NOMO-1 (cell line): ENCODE measurements at regions not wholly inside any gene's neighbourhood (a gene's known extent, or its start where the extent isn't known, plus 50 kb on each side); places are given as distances from the start of the nearest gene placed in this dataset.
"Not testable (repeated sequence)": the region's sequence is repeated elsewhere in the genome, so short reads cannot be mapped to it uniquely, and the experiment has no call there.

Experiments used
- DNase-seq, 2 experiments: peaks; one replicate each; lab custom pipeline; 2025; ENCODE audit not compliant: unreplicated experiment in 2 of 2; lab: John Stamatoyannopoulos, UW

GRCh38 chr11:25486338-25486737 is 845.6 kb upstream of the ANO3 start:
- not testable (repeated sequence) for DNase-seq

GRCh38 chr11:25488176-25488575 is 843.8 kb upstream of the ANO3 start:
- DNase-seq: not testable (repeated sequence)

- not testable (repeated sequence) for DNase-seq
These were observed 830.5 kb upstream of the ANO3 start for GRCh38 chr11:25501426-25501825.

DNA sequence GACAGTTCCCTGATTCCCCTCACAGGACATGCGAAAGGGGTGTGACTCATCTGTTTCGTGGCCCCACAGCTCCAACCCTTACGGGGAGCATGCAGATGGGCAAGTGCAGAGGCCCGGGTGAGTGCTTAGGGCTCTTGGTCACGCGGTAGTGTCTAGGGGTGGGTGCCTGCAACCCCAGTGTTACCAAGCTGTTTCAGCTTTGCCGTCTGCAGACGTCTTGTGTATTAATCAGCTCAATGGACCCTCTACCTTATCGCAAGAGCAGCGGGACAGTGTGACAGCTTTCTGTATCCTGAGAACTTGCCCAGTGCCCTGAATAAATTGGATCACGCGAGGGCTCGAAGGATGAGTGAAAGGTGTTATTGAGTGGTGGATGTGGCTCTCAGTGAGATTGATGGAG is 816.4 kb upstream of the ANO3 start:
- no peak for DNase-seq

- no peak for DNase-seq
These were observed 811.5 kb upstream of the ANO3 start for GRCh38 chr11:25520459-25520858.

DNA sequence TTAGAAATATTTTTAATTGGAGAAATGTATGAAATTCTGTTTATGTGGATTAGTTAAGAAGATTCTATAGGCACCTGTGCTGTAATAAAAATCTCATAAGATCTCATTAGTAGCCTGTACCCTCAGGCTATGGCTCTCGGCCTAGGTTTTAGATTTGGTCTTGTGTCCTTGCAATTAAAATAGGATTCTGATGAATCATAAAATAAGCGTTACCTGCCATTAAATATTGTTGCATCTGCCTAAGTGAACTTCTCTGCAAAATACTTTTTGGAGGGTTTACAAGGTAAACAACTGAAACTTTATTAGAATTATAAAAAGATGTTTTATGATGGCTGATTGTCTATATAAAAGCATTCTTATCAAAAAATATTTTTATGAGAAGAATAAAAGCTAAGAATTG is 804.1 kb upstream of the ANO3 start:
- no peak for DNase-seq

DNA sequence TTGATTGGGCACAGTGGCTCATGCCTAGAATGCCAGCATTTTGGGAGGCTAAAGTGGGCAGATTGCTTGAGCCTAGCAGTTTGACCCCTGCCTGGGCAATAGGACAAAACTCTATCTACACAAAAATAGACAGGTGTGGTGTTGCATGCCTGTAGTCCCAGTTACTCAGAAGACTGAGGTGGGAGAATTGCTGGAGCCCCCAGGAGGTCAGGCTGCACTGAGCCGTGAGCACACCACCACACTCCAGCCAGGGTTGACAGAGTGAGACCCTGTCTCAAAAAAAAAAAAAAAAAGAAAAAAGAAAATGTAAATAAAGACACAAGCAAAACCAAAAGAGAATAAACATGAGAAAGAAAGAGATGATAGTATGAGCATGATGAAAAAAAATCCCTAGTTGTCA is 802.4 kb upstream of the ANO3 start:
- DNase-seq: no peak

DNA sequence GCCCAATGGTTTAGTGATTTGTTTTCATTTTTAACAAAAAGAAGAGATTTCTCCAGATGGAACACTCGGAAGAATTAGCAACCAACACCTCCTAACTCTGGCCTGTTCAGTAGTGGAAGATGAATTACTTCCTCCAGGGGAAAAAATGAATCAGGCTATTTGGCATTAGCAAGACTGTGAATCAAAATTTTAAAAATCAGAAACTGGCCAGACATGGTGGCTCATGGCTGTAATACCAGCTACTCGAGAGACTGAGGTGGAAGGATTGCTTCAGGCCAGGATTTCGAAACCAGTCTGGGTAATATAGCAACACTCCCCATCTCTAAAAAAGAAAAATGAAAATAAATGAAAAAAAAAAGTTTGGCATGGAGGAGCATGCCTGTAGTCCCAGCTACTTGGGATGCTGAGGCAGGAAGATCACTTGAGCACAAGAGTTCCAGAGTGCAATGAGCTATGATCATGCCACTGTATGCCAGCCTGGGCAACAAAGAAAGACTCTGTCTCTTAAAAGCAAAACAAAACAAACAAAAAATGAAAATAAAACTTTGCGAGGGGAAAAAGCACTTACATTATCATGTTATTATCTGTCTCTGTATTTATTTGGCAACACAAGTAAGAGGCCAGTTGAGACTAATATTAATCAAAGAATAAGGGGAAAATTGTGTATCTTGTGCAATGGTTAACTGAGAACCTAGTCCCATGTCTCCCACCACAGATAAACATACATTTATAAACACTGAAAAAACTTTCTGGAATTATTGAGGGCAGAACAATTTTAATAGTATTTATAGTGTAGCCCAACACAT is 796.3 kb upstream of the ANO3 start:
- DNase-seq: peak in 1 of 2 experiments; percentile 5

DNA sequence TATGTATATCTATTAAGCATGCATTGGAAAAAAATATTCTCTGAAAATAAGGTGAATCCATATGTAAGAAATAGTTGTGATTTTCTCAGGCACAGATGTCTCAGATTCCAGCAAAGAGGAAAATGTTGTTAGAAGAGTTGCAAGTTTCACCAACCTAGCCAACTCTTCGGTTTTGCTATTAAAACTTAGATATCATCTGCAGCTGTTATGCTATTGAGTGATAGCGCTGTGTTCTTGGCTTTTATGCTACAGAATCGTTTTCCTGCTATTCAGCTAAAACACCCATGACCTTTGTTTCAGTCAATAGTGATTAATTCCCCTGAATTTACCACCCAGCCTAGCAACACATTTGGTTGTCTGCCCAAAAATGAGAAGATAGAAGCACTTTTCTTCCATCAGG is 795.6 kb upstream of the ANO3 start:
- no peak for DNase-seq

- DNase-seq: no peak
These were observed 794.5 kb upstream of the ANO3 start for GRCh38 chr11:25537393-25537792.

- no peak for DNase-seq
These were observed 784.6 kb upstream of the ANO3 start for GRCh38 chr11:25547292-25547691.

DNA sequence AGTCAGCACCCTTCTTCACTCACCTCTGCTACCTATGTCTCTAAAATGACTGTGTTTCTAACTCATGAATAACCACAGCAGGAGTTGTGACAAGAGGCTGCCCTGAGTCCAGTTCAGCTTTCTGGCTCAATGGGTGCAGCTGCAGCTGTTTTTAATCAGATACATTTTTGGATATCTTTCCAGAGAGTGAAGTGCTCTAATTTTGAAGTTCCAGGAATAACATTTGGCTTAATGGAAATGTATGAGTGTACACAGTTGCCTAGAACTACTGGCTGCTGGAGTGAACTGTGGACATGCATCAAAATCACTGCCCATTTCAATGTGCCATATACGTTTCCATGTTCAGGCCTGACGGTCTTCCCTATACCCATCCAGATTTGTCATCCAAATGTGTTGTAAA is 769.5 kb upstream of the ANO3 start:
- no peak for DNase-seq

DNA sequence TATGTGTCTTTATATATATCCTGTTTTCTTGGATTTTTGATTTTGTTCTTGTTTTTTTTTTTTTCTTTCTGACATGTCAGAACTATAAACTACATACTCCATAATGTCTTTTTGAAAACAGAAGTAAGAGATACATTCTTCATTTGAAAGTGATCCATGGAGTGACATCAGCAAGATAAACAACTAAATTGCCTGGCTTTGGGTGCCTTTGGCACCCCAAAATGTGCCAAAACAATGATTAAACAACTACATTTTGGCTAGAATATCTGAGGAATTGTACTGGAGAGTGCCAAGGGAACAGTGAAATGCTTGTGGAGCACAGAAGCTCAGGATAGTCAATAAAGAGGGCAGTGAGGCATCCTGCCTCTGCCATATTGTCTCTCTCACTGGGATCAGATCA is 766.1 kb upstream of the ANO3 start:
- no peak for DNase-seq

- peak; percentile 14 to 66 for DNase-seq
These were observed 765.4 kb upstream of the ANO3 start for GRCh38 chr11:25566298-25567200.

DNA sequence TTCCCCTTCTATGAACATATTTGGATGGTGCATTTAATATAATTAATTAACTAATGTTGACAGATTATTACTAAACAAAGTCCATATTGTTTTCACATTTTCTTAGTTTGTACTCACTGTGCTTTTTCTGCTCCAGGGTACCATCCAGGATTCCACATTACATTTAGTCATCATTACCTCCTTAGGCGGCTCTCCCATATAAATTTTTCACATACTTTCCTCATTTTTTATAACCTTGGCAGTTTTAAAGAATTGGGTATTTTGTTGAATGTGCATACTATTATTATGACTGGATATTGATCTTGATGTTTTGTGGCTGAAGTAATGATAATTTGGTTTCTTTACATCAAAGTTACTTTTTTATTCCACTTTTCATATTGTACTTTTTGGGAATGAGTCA is 755.6 kb upstream of the ANO3 start:
- DNase-seq: no peak

- not testable (repeated sequence) for DNase-seq
These were observed 752.4 kb upstream of the ANO3 start for GRCh38 chr11:25579554-25579953.

DNA sequence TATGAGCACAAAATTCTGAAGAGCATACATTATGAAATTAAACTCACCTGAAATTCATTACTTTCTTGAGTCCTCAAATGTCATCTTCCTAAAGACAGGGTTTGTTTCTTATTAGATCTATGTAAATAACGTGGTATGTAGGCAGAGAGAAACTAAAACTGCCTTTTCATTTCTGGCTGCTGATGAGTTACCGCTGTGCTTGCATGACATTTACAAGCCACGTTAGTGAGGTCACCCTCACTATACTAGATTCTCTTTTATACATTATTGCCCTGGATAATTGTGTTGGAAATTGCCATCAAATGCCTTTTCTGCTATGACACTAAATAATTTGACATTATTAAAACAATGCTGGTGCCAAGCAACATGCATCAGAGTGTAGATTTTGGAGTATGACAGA is 748.3 kb upstream of the ANO3 start:
- no peak for DNase-seq

- DNase-seq: no peak
These were observed 744.4 kb upstream of the ANO3 start for GRCh38 chr11:25587496-25587895.

GRCh38 chr11:25593221-25593620 is 738.7 kb upstream of the ANO3 start:
- no peak for DNase-seq

- no peak for DNase-seq
These were observed 735.2 kb upstream of the ANO3 start for GRCh38 chr11:25596701-25597100.

- no peak for DNase-seq
These were observed 734.2 kb upstream of the ANO3 start for GRCh38 chr11:25597696-25598095.

DNA sequence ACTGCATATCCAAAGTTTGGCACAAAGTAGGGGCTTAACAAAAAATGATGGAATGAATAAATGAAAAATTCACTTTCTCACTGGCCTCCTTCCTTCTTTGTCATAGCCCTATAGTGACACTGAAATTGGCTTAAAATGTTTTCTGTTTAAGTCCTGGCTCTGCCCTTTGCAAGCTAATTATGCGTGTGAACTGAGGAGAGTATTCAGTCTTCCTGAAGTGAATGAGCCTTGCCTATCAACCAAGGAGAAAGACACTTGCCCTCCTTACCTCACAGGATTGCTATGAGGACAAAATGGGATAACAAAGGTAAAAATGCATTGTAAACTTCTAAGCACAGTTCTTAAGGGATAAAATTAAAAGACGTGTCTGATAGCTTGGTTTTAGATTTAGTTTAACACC is 729.8 kb upstream of the ANO3 start:
- DNase-seq: no peak
